NCI-H2107 treated with DMSO at 0.1 percent for 48 hours (cell line): ENCODE measurements at regions not wholly inside any gene's neighbourhood (a gene's known extent, or its start where the extent isn't known, plus 50 kb on each side); places are given as distances from the start of the nearest gene placed in this dataset.
"Not testable (repeated sequence)": the region's sequence is repeated elsewhere in the genome, so short reads cannot be mapped to it uniquely, and the experiment has no call there.

Experiments used
- DNase-seq: peaks from one replicate; lab custom pipeline; 2025; ENCODE audit not compliant: unreplicated experiment; lab: John Stamatoyannopoulos, UW

- no peak for DNase-seq
Measured at GRCh38 chr3:71927505-71928066, 142.6 kb upstream of the PROK2 start.

GRCh38 chr3:71926616-71927015 lies 141.7 kb upstream of the PROK2 start:
- DNase-seq: no peak

DNA sequence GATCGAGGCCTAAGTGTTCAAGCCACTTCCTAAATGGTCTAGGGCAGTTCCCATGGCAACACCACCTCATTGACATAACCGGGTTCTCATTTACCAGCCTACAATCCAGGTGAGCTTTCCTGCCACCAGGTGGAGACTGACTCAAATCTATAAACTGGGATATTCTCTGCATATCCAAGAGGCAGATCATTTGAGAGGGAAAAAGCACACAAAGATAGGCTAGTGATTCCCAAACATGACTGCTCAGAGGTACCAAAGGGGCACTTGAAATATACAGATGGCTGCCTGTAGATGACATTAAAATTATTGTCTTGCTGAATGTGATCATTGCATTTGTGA lies 141.3 kb upstream of the PROK2 start:
- DNase-seq: peak; percentile 47

GRCh38 chr3:71925511-71926261 lies 140.7 kb upstream of the PROK2 start:
- DNase-seq: not testable (repeated sequence)

DNA sequence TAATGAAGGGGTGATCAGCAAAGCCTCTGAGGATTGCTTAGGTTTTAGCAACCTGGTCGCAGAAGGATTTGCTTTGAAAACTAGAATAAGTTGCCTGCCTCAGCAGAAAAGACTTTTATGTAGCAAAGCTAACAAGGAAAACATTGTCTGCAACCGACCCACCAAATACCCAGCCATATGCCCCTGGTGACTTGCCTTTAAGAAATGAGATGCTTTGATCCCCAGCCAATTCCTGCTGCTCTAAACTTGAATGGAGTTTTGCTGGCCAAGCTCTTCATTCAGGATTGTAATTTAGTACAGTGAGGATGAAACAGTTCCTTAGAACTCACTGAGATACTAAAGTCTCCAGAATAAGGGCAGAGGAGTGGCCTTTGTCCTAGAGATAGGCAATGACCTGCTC lies 139.8 kb upstream of the PROK2 start:
- no peak for DNase-seq

GRCh38 chr3:71921036-71921435 lies 136.1 kb upstream of the PROK2 start:
- no peak for DNase-seq

DNA sequence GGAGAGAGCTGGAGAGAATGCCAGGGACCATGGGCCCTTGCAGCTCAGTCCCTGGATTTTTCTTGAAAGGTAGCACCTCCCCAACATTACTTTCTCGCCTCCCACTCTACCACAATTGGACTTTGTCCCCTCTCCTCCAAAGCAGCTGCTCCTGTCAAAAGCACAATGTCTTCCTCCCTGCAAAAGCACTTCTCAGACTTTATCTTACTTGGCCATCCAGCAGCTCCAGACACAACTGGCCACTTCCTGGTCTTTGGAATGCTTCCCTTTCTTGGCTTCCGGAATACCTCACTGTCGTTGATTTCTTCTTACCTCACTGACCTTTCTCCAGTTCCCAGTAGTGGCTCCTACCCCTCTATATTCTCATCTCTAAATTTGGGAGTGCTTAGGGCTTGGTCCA lies 134.6 kb upstream of the PROK2 start:
- DNase-seq: no peak

DNA sequence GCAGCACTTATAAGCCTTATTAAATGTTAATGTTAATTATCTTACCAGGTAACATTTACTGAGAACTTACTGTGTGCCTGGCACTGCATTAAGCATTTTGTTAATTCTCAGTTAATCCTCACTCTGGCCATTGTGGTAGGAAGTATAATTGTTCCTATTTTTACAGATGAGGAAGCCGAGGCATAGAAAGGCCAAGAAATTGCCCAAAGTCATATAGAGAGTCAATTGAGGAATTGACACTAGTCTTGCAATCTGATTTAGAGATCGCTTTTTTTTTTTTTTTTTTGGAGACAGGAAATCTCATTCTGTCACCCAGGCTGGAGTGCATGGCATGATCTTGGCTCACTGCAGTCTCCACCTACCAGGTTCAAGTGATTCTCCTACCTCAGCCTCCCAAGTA lies 132.6 kb upstream of the PROK2 start:
- DNase-seq: no peak

GRCh38 chr3:71916747-71917369 lies 131.9 kb upstream of the PROK2 start:
- DNase-seq: no peak

DNA sequence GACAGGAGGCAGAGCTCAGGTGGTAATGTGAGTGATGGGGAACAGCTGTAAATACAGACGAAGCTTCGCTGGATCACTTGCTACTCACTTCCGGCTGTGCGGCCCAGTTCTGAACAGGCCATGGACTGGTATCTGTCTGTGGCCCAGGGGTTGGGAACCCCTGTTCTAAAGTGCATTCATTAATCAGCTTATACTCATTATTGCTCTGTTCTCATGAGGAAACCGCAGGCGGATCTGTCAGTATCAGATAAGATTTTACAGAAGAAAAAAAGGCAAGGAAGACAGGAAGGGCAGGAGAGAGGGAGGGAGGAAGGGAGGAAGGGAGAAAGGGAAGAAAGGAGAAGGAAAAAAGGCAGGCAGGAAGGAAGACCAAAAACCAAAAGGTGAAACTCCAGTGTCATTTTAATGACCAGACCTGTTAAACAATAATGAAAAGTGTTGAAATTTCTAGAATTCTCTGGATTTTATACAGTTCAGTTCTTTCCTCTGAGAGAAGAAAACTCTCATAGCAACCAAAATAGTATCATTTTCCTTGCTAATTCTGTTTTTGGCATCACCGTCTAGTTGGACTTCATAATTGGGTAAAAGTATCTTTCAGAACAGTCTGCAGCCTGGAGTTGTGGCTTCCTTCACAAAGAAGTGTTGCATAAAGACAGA lies 128.0 kb upstream of the PROK2 start:
- no peak for DNase-seq

DNA sequence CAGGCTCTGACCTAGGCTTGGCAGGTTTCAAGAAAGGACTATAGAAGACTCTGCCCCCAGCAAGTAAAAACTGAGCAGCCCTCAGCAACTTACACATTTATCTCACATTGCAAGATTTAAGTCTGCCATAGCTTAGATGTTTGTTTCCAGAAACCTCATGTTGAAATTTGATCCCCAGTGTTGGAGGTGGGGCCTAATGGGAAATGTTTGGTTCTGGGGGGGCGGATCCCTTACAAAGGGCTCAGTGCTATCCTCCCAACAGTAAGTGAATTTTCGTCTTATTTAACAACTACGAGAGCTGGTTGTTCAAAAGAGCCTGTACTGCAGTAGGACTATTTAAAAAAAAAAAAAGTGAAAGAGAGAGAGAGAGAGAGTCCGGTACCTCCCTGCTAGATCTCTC lies 125.2 kb upstream of the PROK2 start:
- DNase-seq: no peak

GRCh38 chr3:71907996-71908395 lies 123.0 kb upstream of the PROK2 start:
- DNase-seq: no peak

DNA sequence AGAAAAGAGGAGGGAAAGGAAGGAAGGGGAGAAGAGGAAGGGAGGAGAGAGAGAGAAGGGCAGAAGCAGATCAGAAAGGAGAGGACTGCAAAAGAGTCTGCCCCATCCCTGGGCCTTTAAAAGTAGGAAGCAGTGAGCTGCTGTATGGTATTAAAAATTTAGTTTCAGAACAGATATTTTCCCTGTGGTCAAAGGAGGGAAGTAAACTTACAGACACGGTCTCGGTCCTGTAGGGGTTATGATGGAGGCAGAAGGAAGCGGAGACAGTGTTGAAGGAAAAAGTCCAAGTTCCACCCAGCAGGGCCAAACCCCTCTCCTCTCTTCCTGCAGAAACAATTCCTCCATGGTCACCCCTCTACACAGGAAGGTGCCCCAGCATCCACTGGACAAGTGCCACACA lies 122.0 kb upstream of the PROK2 start:
- DNase-seq: no peak

DNA sequence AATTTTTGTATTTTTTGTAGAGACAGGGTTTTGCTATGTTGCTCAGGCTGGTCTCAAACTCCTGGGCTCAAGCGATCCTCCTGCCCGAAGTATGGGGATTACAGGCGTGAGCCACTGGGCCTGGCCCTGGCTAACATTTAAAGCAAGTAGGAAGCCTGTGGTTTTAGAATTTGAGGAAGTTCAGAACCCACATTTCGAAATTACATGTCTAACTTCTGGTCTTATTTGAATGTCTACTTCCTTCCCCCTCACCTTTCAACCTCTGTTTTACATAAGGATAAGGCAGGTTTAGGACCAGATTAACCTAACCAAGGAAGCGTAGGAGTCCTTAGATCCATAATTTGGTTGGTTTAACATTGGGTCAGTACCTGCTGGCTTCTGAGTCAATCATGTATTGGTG lies 120.5 kb upstream of the PROK2 start:
- no peak for DNase-seq

GRCh38 chr3:71903936-71904335 lies 119.0 kb upstream of the PROK2 start:
- no peak for DNase-seq

DNA sequence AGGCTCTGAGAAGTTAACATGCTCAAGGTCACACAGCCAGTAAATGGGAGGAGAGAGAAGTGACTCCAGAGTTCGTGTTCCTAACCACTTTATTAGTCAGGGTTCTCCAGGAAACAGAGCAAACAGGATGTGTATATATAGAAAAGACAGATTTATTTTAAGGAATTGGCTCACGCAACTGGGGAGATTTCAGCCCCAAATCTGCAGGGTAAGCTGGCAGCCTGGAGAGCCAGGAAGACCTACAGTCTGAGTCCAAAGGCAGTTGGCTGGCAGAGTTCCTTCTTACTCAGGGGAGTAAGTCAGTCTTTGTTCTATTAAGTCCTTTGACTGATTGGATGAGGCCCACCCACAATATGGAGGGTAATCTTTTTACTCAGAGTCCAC lies 118.2 kb upstream of the PROK2 start:
- no peak for DNase-seq

- DNase-seq: no peak
Measured at GRCh38 chr3:71902258-71903111, 117.5 kb upstream of the PROK2 start.

DNA sequence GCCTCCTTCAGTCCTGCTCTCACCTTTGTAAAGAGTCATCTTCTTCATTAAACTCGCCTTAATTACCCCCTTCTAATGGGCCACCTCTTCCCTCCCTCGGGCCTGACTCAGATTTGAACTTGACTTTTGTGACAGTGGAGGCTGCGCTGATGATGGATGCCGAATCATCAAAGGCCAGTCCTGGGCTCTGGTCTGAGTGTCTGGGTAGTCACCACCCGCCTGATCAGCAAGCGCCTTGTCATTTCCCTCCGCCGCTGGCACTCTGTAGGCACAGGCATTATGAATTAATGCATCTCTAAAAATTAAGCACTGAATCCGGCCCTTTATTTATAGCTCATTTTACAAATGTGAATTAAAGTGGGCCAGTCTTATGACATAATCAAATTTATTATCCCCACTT lies 116.7 kb upstream of the PROK2 start:
- no peak for DNase-seq

DNA sequence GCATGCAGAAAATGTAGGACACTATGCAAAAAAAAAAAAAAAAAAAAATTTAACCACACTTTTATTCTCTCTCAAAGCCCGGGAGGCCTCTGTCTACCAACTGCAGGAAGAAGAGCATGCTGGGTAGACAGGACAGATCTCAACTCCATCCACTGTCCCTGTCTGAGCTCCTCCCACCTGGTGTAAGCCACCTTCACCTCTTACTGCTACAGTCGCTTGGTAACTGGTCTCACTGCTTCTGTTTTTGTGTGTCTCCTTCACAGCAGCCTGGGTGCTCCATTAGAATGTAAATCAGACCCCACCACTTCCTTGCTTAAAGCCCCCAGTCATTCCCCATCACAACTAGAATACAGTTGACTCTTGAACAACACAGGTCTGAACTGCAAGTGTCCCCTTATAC lies 115.1 kb upstream of the PROK2 start:
- DNase-seq: no peak

DNA sequence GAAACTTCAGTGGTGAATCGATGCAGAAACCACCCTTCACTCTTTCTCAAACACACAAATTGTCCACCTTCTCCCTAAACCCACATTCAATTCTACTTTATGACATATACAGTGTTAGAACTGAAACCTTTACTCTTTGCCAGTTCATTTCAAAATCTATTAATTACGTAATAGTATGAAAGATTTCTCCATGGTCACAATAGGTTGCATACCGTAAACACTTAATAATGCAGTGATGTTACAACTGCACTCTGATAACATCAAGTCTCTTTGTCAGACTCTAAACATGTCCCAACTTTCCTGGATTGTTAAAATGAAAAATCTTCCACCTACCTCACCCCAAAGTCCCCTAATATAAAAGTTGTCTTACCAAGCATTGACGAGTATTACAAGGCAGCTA lies 111.8 kb upstream of the PROK2 start:
- no peak for DNase-seq

DNA sequence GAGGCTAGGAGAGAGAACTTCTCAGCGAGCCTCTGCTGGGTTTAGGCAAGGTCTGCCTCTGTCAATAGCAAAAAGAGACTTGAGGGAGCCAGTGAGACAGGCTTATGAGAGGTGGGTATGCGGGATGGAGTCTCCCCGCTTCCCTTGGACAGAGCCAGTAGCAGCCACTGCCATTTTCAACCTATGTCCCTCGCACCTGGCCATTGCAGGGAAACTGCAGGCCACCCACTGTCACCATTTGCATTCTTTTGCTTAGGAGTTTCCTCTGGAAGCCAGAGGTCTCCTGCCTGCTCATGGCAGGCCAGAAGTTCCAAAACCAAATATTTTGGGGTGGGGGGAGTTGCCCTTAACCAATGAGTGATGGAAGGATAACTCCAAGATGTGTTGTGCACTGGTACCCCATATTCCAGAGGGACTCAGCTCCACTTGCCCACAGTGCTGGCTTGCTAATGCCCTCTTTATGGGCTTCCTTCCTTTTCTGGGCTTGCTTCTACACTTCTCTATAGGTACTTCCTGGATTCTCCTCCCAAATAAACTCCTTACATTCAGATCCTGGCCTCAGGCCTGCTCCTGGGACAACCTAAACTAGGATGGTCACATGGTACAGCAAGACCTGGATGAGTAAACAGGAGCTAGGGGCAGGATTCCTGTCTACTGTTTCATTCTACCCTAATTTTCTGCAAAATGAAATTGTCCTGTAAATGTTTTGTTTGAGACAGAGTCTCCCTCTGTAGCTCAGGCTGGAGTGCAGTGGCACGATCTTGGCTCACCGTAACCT lies 108.9 kb upstream of the PROK2 start:
- no peak for DNase-seq
